Brain microvascular endothelial cell (primary cell): ENCODE measurements at regions not wholly inside any gene's neighbourhood (a gene's known extent, or its start where the extent isn't known, plus 50 kb on each side); places are given as distances from the start of the nearest gene placed in this dataset.
A peak's percentile ranks its signal among the peaks of the same experiment; 100 is the strongest.

Source experiments
- DNase-seq: peaks from one replicate; pipeline ENCODE4 v3.0.0-alpha.2; 2020
- H3K27ac ChIP-seq: fragments of 250-450 bp; sonication (Bioruptor Pico); 2 replicates; pipeline ENCODE4 v1.5.1; 2020; ENCODE audit warnings: mild to moderate bottlenecking, moderate library complexity
- H3K27me3 ChIP-seq: fragments of 250-450 bp; sonication (Bioruptor Pico); replicated peaks from 2 replicates; pipeline ENCODE4 v1.5.1; 2020; ENCODE audit warnings: mild to moderate bottlenecking
- H3K36me3 ChIP-seq: fragments of 250-450 bp; sonication (Bioruptor Pico); replicated peaks from 2 replicates; pipeline ENCODE4 v1.5.1; 2020; ENCODE audit warnings: mild to moderate bottlenecking
- H3K4me3 ChIP-seq: 2 replicates; pipeline ENCODE4 v1.5.1; 2011; ENCODE audit warnings: low read depth, mild to moderate bottlenecking, control low read depth, low read length, moderate library complexity
- CTCF ChIP-seq: IDR thresholded peaks from 2 replicates; pipeline ENCODE4 v1.5.1; 2011; ENCODE audit warnings: low read depth, mild to moderate bottlenecking, moderate library complexity, low read length, control low read depth, inconsistent platforms; ENCODE audit errors: missing control alignments
- in situ Hi-C: cut with HindIII; loops from 2 replicates; pipeline ENCODE4 v1.10.0; 2017; ENCODE audit warnings: low sequenced_read_pairs, low pct_ligation_motif_present

- H3K4me3 ChIP-seq, result no peak overlapping the region
- no peak for DNase-seq
- no peak overlapping the region for H3K27ac ChIP-seq
- in situ Hi-C loops, result loop anchor here (25.0 kb wide), 1 partner anchor 234 kb away; no protein-coding TSS in a partner anchor
- no peak for TF ChIP-seq CTCF
- H3K27me3 ChIP-seq, result no peaks in the 10 kb centered on the region
- no peaks in the 10 kb centered on the region for H3K36me3 ChIP-seq
These were observed 82.5 kb downstream of the ESM1 start for GRCh38 chr5:54902791-54903473.

GRCh38 chr5:54900984-54901725 lies 84.2 kb downstream of the ESM1 start:
- H3K27me3 ChIP-seq, result no peaks in the 10 kb centered on the region
- no peak overlapping the region for H3K27ac ChIP-seq
- peak; percentile 63 for DNase-seq
- H3K36me3 ChIP-seq, result no peaks in the 10 kb centered on the region
- no peak overlapping the region for H3K4me3 ChIP-seq
- in situ Hi-C loops, result loop anchor here (25.0 kb wide), 1 partner anchor 236 kb away; no protein-coding TSS in a partner anchor
- TF ChIP-seq CTCF, result no peak

GRCh38 chr5:54897001-54897400 lies 88.4 kb downstream of the ESM1 start:
- Histone ChIP-seq H3K36me3 (no peaks in the 10 kb centered on the region), H3K27me3 (no peaks in the 10 kb centered on the region), H3K27ac (no peak overlapping the region), H3K4me3 (no peak overlapping the region)
- no peak for TF ChIP-seq CTCF
- in situ Hi-C loops, result no loop called here
- no peak for DNase-seq

- in situ Hi-C loops, result no loop called here
- Histone ChIP-seq H3K27me3 (no peaks in the 10 kb centered on the region), H3K27ac (no peak overlapping the region), H3K4me3 (no peak overlapping the region), H3K36me3 (no peaks in the 10 kb centered on the region)
- peak; percentile 72 for TF ChIP-seq CTCF
- peak; percentile 60 for DNase-seq
These were observed 89.5 kb downstream of the ESM1 start for GRCh38 chr5:54895816-54896341.

GRCh38 chr5:54894957-54895815 lies 90.2 kb downstream of the ESM1 start:
- in situ Hi-C loops, result no loop called here
- no peaks in the 10 kb centered on the region for H3K27me3 ChIP-seq
- H3K27ac ChIP-seq, result no peak overlapping the region
- no peak overlapping the region for H3K4me3 ChIP-seq
- H3K36me3 ChIP-seq, result no peaks in the 10 kb centered on the region
- no peak for TF ChIP-seq CTCF
- DNase-seq, result no peak
